ENCODE measurements at regions not wholly inside any gene's neighbourhood (a gene's known extent, or its start where the extent isn't known, plus 50 kb on each side); places are given as distances from the start of the nearest gene placed in this dataset.

- Histone ChIP-seq H3K9me3 (ENCODE audit: control insufficient read depth in 1 of 2, insufficient read depth in 1 of 2, low read depth in 1 of 2, low read length in 2 of 2) (no peaks in the 10 kb centered on the region; a peak in 1 of 4 replicates), H3K9me2 (ENCODE audit: insufficient read depth) (no peaks in the 10 kb centered on the region)
- RAD21 ChIA-PET (ENCODE audit: low non-redundant PET in 1 of 2, low total read pairs in 2 of 2, uncharacterized antibody in 2 of 2, unreplicated experiment in 2 of 2), result no interaction called here
These were observed 432.5 kb downstream of the KCNA4 start for GRCh38 chr11:29584342-29584741.

More at GRCh38 chr11:29584342-29584741, 432.5 kb downstream of the KCNA4 start:
- ChIA-PET POLR2A (no interaction called here), CTCF (no interaction called here)
- Histone ChIP-seq H2AFZ (ENCODE audit: low read depth, low read length, poor library complexity, severe bottlenecking) (no peak overlapping the region), H3K4me1 (ENCODE audit: control insufficient read depth in 1 of 2, insufficient read depth in 2 of 2, low read length in 2 of 2) (no peaks in the 10 kb centered on the region), H3K9ac (ENCODE audit: low read length) (no peak overlapping the region), H4K20me1 (ENCODE audit: insufficient read depth) (no peaks in the 10 kb centered on the region), H3K4me3 (replicated peaks in 1 of 2; ENCODE audit: low read depth in 1 of 2, low read length in 2 of 2) (no peak overlapping the region), H3K36me3 (ENCODE audit: control insufficient read depth in 1 of 2, insufficient read depth in 2 of 2, low read length in 2 of 2) (no peaks in the 10 kb centered on the region), H3K4me2 (ENCODE audit: low read length) (no peak overlapping the region), H3K27me3 (ENCODE audit: insufficient read depth, low read length) (no peaks in the 10 kb centered on the region), H3K27ac (ENCODE audit: low read depth, low read length) (no peak overlapping the region), H3K79me2 (ENCODE audit: insufficient read depth, low read length) (no peaks in the 10 kb centered on the region)
- ATAC-seq (no peak), DNase-seq (ENCODE audit: low read depth, low spot score) (no peak)
- no TSS peak for BruUV-seq (replicated peaks)
- intact Hi-C loops (cut with micrococcal nuclease), result no loop called here
- no peak for TF ChIP-seq FOSL1 (IDR thresholded peaks at IDR 0.05; ENCODE audit: low read depth)
- no peak for TF ChIP-seq CEBPB (IDR thresholded peaks at IDR 0.05; ENCODE audit: low read depth)
- TF ChIP-seq JUND (IDR thresholded peaks at IDR 0.05), result no peak
- TF ChIP-seq YY1 (IDR thresholded peaks at IDR 0.05; ENCODE audit: extremely low read depth, insufficient replicate concordance, low read depth, low read length), result no peak
- no peak for TF ChIP-seq ZFX (IDR thresholded peaks at IDR 0.05)
- no peak for TF ChIP-seq POLR2A (IDR thresholded peaks at IDR 0.05; ENCODE audit: borderline replicate concordance, extremely low read depth, insufficient read depth, insufficient read length)
- no peak for TF ChIP-seq RAD21 (IDR thresholded peaks at IDR 0.05; ENCODE audit: low read depth)
- TF ChIP-seq TCF7L2 (IDR thresholded peaks at IDR 0.05; ENCODE audit: borderline replicate concordance, extremely low read depth, insufficient read depth, insufficient read length), result no peak
- TF ChIP-seq POLR2AphosphoS5 (IDR thresholded peaks at IDR 0.05; ENCODE audit: low read depth, low read length), result no peak
- no peak for TF ChIP-seq EGR1 (IDR thresholded peaks at IDR 0.05; ENCODE audit: low read depth)
- no peak for TF ChIP-seq ELF1 (IDR thresholded peaks at IDR 0.05; ENCODE audit: borderline replicate concordance, low read depth)
- TF ChIP-seq REST (IDR thresholded peaks at IDR 0.05; ENCODE audit: low read depth), result no peak
- TF ChIP-seq ZNF274 (IDR thresholded peaks at IDR 0.05; ENCODE audit: low read depth, low read length), result no peak
- no peak for TF ChIP-seq EZH2phosphoT487 (IDR thresholded peaks at IDR 0.05; ENCODE audit: borderline replicate concordance)
- no peak for TF ChIP-seq EZH2 (IDR thresholded peaks at IDR 0.05)
- no peak for TF ChIP-seq SRF (IDR thresholded peaks at IDR 0.05; ENCODE audit: low read depth)
